ENCODE measurements at regions not wholly inside any gene's neighbourhood (a gene's known extent, or its start where the extent isn't known, plus 50 kb on each side); places are given as distances from the start of the nearest gene placed in this dataset.

- TF ChIP-seq CTCF (IDR thresholded peaks at IDR 0.05) = no peak
- no peak for TF ChIP-seq POLR2A (IDR thresholded peaks at IDR 0.05)
Observed at GRCh38 chr11:109106151-109106906, 315.7 kb upstream of the C11orf87 start.

Data from adrenal gland (tissue), 5 donors.